A549 (cell line): ENCODE measurements at regions not wholly inside any gene's neighbourhood (a gene's known extent, or its start where the extent isn't known, plus 50 kb on each side); places are given as distances from the start of the nearest gene placed in this dataset.

ENCODE experiments used
- ATAC-seq, 2 experiments: fragments of 200-7000 bp in 1 of 2; fragments of >200 bp in 1 of 2; cut with Nextera tagmentation in 1 of 2; cut with Tn5 transposase in 1 of 2; 3 replicates each; pipeline versions ENCODE4 v1.8.0 to v1.9.1; 2018 to 2020; ENCODE audit warnings: mild to moderate bottlenecking in 1 of 2, moderate library complexity in 1 of 2
- CTCF ChIA-PET: fragments of 300-600 bp; sonication (Branson Sonifier 250); formaldehyde crosslinking; extraction: SDS; loops from one replicate; lab custom pipeline; 2021; ENCODE audit warnings: antibody characterized with exemption, inconsistent platforms; lab: Yijun Ruan, JAX
- POLR2A ChIA-PET: fragments of 350-600 bp; formaldehyde crosslinking; extraction: SDS; loops from one replicate; lab custom pipeline; 2021; ENCODE audit warnings: antibody characterized with exemption, inconsistent platforms; lab: Yijun Ruan, JAX
- DNase-seq, 2 experiments: peaks; one replicate each; pipeline versions ENCODE4 v3.0.0 to v3.0.0-alpha.2; 2011 to 2016; ENCODE audit warnings: low read depth in 1 of 2, low spot score in 1 of 2
- FAIRE-seq: peaks from 2 replicates; lab custom pipeline; 2011; peaks lifted over from hg19 to GRCh38; lab: Jason Lieb, UNC
- H3K27ac ChIP-seq, 2 experiments: fragments of >200 bp; sonication (Bioruptor Twin); formaldehyde crosslinking; 3 replicates each; pipeline ENCODE4 v1.5.1; 2016 to 2017
- H3K4me1 ChIP-seq: fragments of >200 bp; sonication (Bioruptor Twin); formaldehyde crosslinking; 3 replicates; pipeline ENCODE4 v1.6.1; 2016
- H3K4me2 ChIP-seq: fragments of >200 bp; sonication (Bioruptor Twin); formaldehyde crosslinking; 3 replicates; pipeline ENCODE4 v1.6.1; 2016
- H3K4me3 ChIP-seq: fragments of >200 bp; sonication (Bioruptor Twin); formaldehyde crosslinking; 3 replicates; pipeline ENCODE4 v1.5.1; 2016
- H3K9me3 ChIP-seq: fragments of >200 bp; sonication (Bioruptor Twin); formaldehyde crosslinking; 3 replicates; pipeline ENCODE4 v1.6.1; 2016
- CBX2 ChIP-seq: fragments of 200-600 bp; sonication (generic); IDR thresholded peaks from 2 replicates; pipeline ENCODE4 v1.6.1; 2016; ENCODE audit warnings: low read depth, mild to moderate bottlenecking, borderline replicate concordance
- CEBPB ChIP-seq, 2 experiments: fragments of >200 bp in 1 of 2; sonication (Bioruptor Twin) in 1 of 2; formaldehyde crosslinking in 1 of 2; IDR thresholded peaks; 2 replicates each; pipeline ENCODE4 v1.6.1; 2012 to 2016
- EHF ChIP-seq: fragments of 250-450 bp; sonication (Bioruptor Pico); IDR thresholded peaks from 2 replicates; pipeline ENCODE4 v1.5.0; 2020; ENCODE audit warnings: mild to moderate bottlenecking
- EHMT2 ChIP-seq: fragments of 200-600 bp; sonication (generic); IDR thresholded peaks from 2 replicates; pipeline ENCODE4 v1.6.1; 2016; ENCODE audit warnings: antibody characterized with exemption, low read depth, mild to moderate bottlenecking, moderate library complexity
- HES2 ChIP-seq: fragments of >200 bp; sonication (Bioruptor Twin); formaldehyde crosslinking; IDR thresholded peaks from 2 replicates; pipeline ENCODE4 v1.6.1; 2016
- HEYL ChIP-seq: fragments of 250-450 bp; sonication (Bioruptor Pico); IDR thresholded peaks from 2 replicates; pipeline ENCODE4 v1.8.0; 2021; ENCODE audit warnings: mild to moderate bottlenecking, moderate library complexity
- HMGXB4 ChIP-seq: fragments of 250-450 bp; sonication (Bioruptor Pico); IDR thresholded peaks from 2 replicates; pipeline ENCODE4 v1.5.0; 2021; ENCODE audit warnings: mild to moderate bottlenecking, moderate library complexity, borderline replicate concordance
- HOXA7 ChIP-seq: fragments of 250-450 bp; sonication (Bioruptor Pico); IDR thresholded peaks from 2 replicates; pipeline ENCODE4 v1.5.0; 2020; ENCODE audit warnings: mild to moderate bottlenecking, moderate library complexity
- HOXB5 ChIP-seq: fragments of 250-450 bp; sonication (Bioruptor Pico); IDR thresholded peaks from 2 replicates; pipeline ENCODE4 v1.5.0; 2020; ENCODE audit warnings: mild to moderate bottlenecking, moderate library complexity
- JUNB ChIP-seq: fragments of >200 bp; sonication (Bioruptor Twin); formaldehyde crosslinking; IDR thresholded peaks from 2 replicates; pipeline ENCODE4 v1.6.1; 2016
- KDM1A ChIP-seq: fragments of 200-600 bp; sonication (generic); IDR thresholded peaks from 2 replicates; pipeline ENCODE4 v1.6.1; 2016; ENCODE audit warnings: low read depth, mild to moderate bottlenecking
- KDM5A ChIP-seq: fragments of 200-600 bp; sonication (generic); IDR thresholded peaks from 2 replicates; pipeline ENCODE4 v1.6.1; 2016; ENCODE audit warnings: antibody characterized with exemption, mild to moderate bottlenecking
- MAFK ChIP-seq: fragments of 450-650 bp; IDR thresholded peaks from 2 replicates; pipeline ENCODE4 v1.6.1; 2014; ENCODE audit not compliant: partially characterized antibody
- MAX ChIP-seq: IDR thresholded peaks from 2 replicates; pipeline ENCODE4 v1.6.1; 2012
- NFE2L2 ChIP-seq: fragments of 150-350 bp; conservative IDR thresholded peaks from 2 replicates; pipeline ENCODE4 v1.6.1; 2014; ENCODE audit warnings: low read length
- POLR2A ChIP-seq: IDR thresholded peaks from 2 replicates; pipeline ENCODE4 v1.6.1; 2012; ENCODE audit warnings: mild to moderate bottlenecking, low read length
- RCOR1 ChIP-seq: fragments of 150-350 bp; IDR thresholded peaks from 2 replicates; pipeline ENCODE4 v1.6.1; 2014; ENCODE audit warnings: antibody characterized with exemption, low read length, low read depth
- REST ChIP-seq: fragments of 200-600 bp; sonication (generic); IDR thresholded peaks from 2 replicates; pipeline ENCODE4 v1.6.1; 2016; ENCODE audit warnings: antibody characterized with exemption, mild to moderate bottlenecking, moderate library complexity
- RNF2 ChIP-seq: fragments of 200-600 bp; sonication (generic); IDR thresholded peaks from 2 replicates; pipeline ENCODE4 v1.6.1; 2016; ENCODE audit warnings: low read depth, mild to moderate bottlenecking, antibody characterized with exemption, moderate library complexity, borderline replicate concordance
- SREBF2 ChIP-seq: fragments of 450-650 bp; IDR thresholded peaks from 2 replicates; pipeline ENCODE4 v1.6.1; 2014; ENCODE audit warnings: mild to moderate bottlenecking, moderate library complexity
- TP53 ChIP-seq: fragments of 250-450 bp; sonication (Bioruptor Pico); IDR thresholded peaks from 2 replicates; pipeline ENCODE4 v1.5.0; 2021; ENCODE audit warnings: mild to moderate bottlenecking, moderate library complexity
- ZFP36 ChIP-seq: fragments of 450-650 bp; IDR thresholded peaks from 2 replicates; pipeline ENCODE4 v1.6.1; 2014; ENCODE audit warnings: borderline replicate concordance; ENCODE audit not compliant: partially characterized antibody
- ZSCAN20 ChIP-seq: fragments of 250-450 bp; sonication (Bioruptor Pico); IDR thresholded peaks from 2 replicates; pipeline ENCODE4 v1.8.0; 2022; ENCODE audit warnings: mild to moderate bottlenecking, moderate library complexity
- WGBS: methylation state at CpG from one replicate; pipeline ENCODE4 v1.1.6; 2017; ENCODE audit errors: missing lambda C conversion rate; 5-methylcytosine and 5-hydroxymethylcytosine counted together
- TF ChIP-seq, protein P1 (sequence below): fragments of >200 bp; sonication (Bioruptor Twin); formaldehyde crosslinking; IDR thresholded peaks from 3 replicates; pipeline ENCODE4 v1.6.1; 2016
- TF ChIP-seq, protein P2 (sequence below): fragments of 450-650 bp; IDR thresholded peaks from 2 replicates; pipeline ENCODE4 v1.6.1; 2014; ENCODE audit warnings: antibody characterized with exemption

- no peak for TF ChIP-seq HOXA7 (CRISPR knock-in tag)
- no peak for TF ChIP-seq RNF2
These were observed 583.9 kb upstream of the CTNND2 start (continued) for GRCh38 chr5:12488161-12488560.

- TF ChIP-seq CEBPB (IDR thresholded peaks at IDR 0.05), result no peak
- no peak for TF ChIP-seq RCOR1
- no peak for TF ChIP-seq HEYL (CRISPR knock-in tag)
- no peak for TF ChIP-seq HMGXB4
- no peak for TF ChIP-seq KDM5A
- no peak for TF ChIP-seq SREBF2
- no peak for TF ChIP-seq CBX2
- TF ChIP-seq KDM1A, result no peak
- TF ChIP-seq, protein P1, sequence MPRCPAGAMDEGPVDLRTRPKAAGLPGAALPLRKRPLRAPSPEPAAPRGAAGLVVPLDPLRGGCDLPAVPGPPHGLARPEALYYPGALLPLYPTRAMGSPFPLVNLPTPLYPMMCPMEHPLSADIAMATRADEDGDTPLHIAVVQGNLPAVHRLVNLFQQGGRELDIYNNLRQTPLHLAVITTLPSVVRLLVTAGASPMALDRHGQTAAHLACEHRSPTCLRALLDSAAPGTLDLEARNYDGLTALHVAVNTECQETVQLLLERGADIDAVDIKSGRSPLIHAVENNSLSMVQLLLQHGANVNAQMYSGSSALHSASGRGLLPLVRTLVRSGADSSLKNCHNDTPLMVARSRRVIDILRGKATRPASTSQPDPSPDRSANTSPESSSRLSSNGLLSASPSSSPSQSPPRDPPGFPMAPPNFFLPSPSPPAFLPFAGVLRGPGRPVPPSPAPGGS, result no peak
- no peak for TF ChIP-seq JUNB
- no peak for TF ChIP-seq NFE2L2
- TF ChIP-seq, protein P2, sequence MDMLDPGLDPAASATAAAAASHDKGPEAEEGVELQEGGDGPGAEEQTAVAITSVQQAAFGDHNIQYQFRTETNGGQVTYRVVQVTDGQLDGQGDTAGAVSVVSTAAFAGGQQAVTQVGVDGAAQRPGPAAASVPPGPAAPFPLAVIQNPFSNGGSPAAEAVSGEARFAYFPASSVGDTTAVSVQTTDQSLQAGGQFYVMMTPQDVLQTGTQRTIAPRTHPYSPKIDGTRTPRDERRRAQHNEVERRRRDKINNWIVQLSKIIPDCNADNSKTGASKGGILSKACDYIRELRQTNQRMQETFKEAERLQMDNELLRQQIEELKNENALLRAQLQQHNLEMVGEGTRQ, result no peak
- TF ChIP-seq MAFK, result no peak
- no peak for TF ChIP-seq ZSCAN20 (CRISPR knock-in tag)
- TF ChIP-seq ZFP36, result no peak
- no peak for TF ChIP-seq TP53 (CRISPR knock-in tag)
- TF ChIP-seq MAX, result no peak
- no peak for TF ChIP-seq POLR2A
- H3K4me3 ChIP-seq, result no peak overlapping the region
- no peak overlapping the region for H3K27ac ChIP-seq
- ATAC-seq (no peak), DNase-seq (no peak), FAIRE-seq (no peak)
- no peak overlapping the region for H3K4me2 ChIP-seq
- H3K4me1 ChIP-seq, result no peaks in the 10 kb centered on the region
- CTCF ChIA-PET, result interaction anchor here (0.6 kb wide), 1 partner anchor 544 kb away, joined by 3 read pairs; no protein-coding TSS in a partner anchor
- H3K9me3 ChIP-seq, result no peaks in the 10 kb centered on the region
- POLR2A ChIA-PET, result no interaction called here
- under 1% methylated on average over 3 of the region's 3 CpGs for WGBS
These were observed 576.2 kb upstream of the CTNND2 start for GRCh38 chr5:12480487-12480886.

DNA sequence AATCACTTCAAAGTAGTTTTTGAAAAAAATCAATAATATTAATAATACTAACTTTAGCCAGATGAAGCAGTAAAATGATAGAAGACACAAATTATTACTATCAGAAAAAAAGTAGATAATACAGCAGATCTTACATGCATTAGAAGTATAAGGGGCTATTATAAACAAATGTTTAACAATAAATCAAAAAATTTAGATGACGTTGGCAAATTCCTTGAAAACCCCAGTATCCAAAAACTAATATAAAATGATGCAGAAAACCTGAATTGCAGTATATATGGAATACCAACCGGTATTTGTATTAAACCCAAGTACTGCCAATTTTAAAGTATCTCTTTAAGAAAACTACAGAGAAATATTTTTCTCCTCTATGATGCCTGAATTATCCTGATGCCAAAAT lies 573.3 kb upstream of the CTNND2 start:
- no peak overlapping the region for H3K27ac ChIP-seq
- peak; percentile 64 for TF ChIP-seq MAFK
- no peak for TF ChIP-seq HES2
- TF ChIP-seq, protein P1, result no peak
- TF ChIP-seq EHMT2, result no peak
- no peak for TF ChIP-seq REST
- TF ChIP-seq HOXB5 (CRISPR knock-in tag), result no peak
- no peak for TF ChIP-seq EHF (CRISPR knock-in tag)
- TF ChIP-seq, all 56 proteins: peak for 1
- Histone ChIP-seq H3K9me3 (no peaks in the 10 kb centered on the region), H3K4me3 (no peak overlapping the region), H3K4me1 (no peaks in the 10 kb centered on the region), H3K4me2 (no peak overlapping the region)
- ChIA-PET POLR2A (no interaction called here), CTCF (no interaction called here)
- WGBS, result 20% methylated on average over 2 of the region's 2 CpGs
- no peak for ATAC-seq
- FAIRE-seq, result no peak
- no peak for DNase-seq
